Colonic mucosa (tissue), 4 donors: ENCODE measurements at regions not wholly inside any gene's neighbourhood (a gene's known extent, or its start where the extent isn't known, plus 50 kb on each side); places are given as distances from the start of the nearest gene placed in this dataset.
"Not testable (repeated sequence)": the region's sequence is repeated elsewhere in the genome, so short reads cannot be mapped to it uniquely, and the experiment has no call there.

Source experiments
- DNase-seq: peaks from one replicate; pipeline ENCODE4 v3.0.0-alpha.2; 2020
- H3K27ac ChIP-seq: fragments of 200-600 bp; one replicate; pipeline ENCODE4 v1.8.0; 2021
- H3K27me3 ChIP-seq: fragments of 200-600 bp; one replicate; pipeline ENCODE4 v1.8.0; 2021
- H3K36me3 ChIP-seq: fragments of 200-600 bp; one replicate; pipeline ENCODE4 v1.8.0; 2021
- H3K4me1 ChIP-seq: fragments of 200-600 bp; one replicate; pipeline ENCODE4 v1.8.0; 2021; ENCODE audit warnings: mild to moderate bottlenecking
- H3K4me3 ChIP-seq: fragments of 200-600 bp; one replicate; pipeline ENCODE4 v1.8.0; 2021
- H3K9ac ChIP-seq, 2 donors: one replicate each; pipeline ENCODE4 v1.7.0; 2013; ENCODE audit warnings: control low read depth in 2 of 2, low read depth in 2 of 2, low read length in 2 of 2
- H3K9me3 ChIP-seq: fragments of 200-600 bp; one replicate; pipeline ENCODE4 v1.8.0; 2021
- CTCF ChIP-seq: fragments of 200-600 bp; IDR thresholded peaks from one replicate; pipeline ENCODE4 v1.8.0; 2022; ENCODE audit warnings: antibody characterized with exemption, mild to moderate bottlenecking
- intact Hi-C: fragments of 100-400 bp; cut with DNase I; formaldehyde crosslinking; loops from one replicate; pipeline ENCODE4 v1.14.1; 2022
- donor health status: healthy.
- donor health status: DM: no; HTN: no; CAD: no.
- donor health status: DM: no; HTN: no; CAD: no.

GRCh38 chr6:79373880-79374279 is 139.4 kb upstream of the HMGN3 start:
- Histone ChIP-seq H3K4me1 (no peaks in the 10 kb centered on the region), H3K27me3 (no peaks in the 10 kb centered on the region), H3K36me3 (no peaks in the 10 kb centered on the region), H3K4me3 (no peak overlapping the region), H3K9me3 (no peaks in the 10 kb centered on the region), H3K27ac (no peak overlapping the region), H3K9ac (no peak overlapping the region)
- DNase-seq = no peak
- no peak for TF ChIP-seq CTCF
- intact Hi-C loops = no loop called here

GRCh38 chr6:79373246-79373645 is 138.8 kb upstream of the HMGN3 start:
- no peak for DNase-seq
- no peak overlapping the region for H3K4me3 ChIP-seq
- no peak overlapping the region for H3K9ac ChIP-seq
- H3K4me1 ChIP-seq = no peaks in the 10 kb centered on the region
- intact Hi-C loops = no loop called here
- H3K36me3 ChIP-seq = no peaks in the 10 kb centered on the region
- no peaks in the 10 kb centered on the region for H3K9me3 ChIP-seq
- no peak overlapping the region for H3K27ac ChIP-seq
- TF ChIP-seq CTCF = no peak
- H3K27me3 ChIP-seq = no peaks in the 10 kb centered on the region

- H3K9ac ChIP-seq = no peak overlapping the region
- no peaks in the 10 kb centered on the region for H3K36me3 ChIP-seq
- no peak overlapping the region for H3K27ac ChIP-seq
- no peaks in the 10 kb centered on the region for H3K27me3 ChIP-seq
- TF ChIP-seq CTCF = no peak
- intact Hi-C loops = no loop called here
- H3K9me3 ChIP-seq = no peaks in the 10 kb centered on the region
- H3K4me3 ChIP-seq = no peak overlapping the region
- no peak for DNase-seq
- H3K4me1 ChIP-seq = no peaks in the 10 kb centered on the region
Measured at GRCh38 chr6:79372757-79373156, 138.3 kb upstream of the HMGN3 start.

- H3K27ac ChIP-seq = no peak overlapping the region
- H3K9ac ChIP-seq = no peak overlapping the region
- intact Hi-C loops = no loop called here
- TF ChIP-seq CTCF = no peak
- H3K4me3 ChIP-seq = no peak overlapping the region
- H3K36me3 ChIP-seq = no peaks in the 10 kb centered on the region
- no peaks in the 10 kb centered on the region for H3K27me3 ChIP-seq
- no peak for DNase-seq
- no peaks in the 10 kb centered on the region for H3K4me1 ChIP-seq
- H3K9me3 ChIP-seq = no peaks in the 10 kb centered on the region
Measured at GRCh38 chr6:79369026-79369425, 134.5 kb upstream of the HMGN3 start.

- H3K9ac ChIP-seq, H3K36me3 ChIP-seq, DNase-seq, intact Hi-C loops, H3K27ac ChIP-seq, H3K4me1 ChIP-seq, H3K4me3 ChIP-seq, H3K9me3 ChIP-seq, H3K27me3 ChIP-seq: not testable (repeated sequence)
Measured at GRCh38 chr6:79363441-79363840, 129.0 kb upstream of the HMGN3 start.

GRCh38 chr6:79361074-79361473 is 126.6 kb upstream of the HMGN3 start:
- H3K27ac ChIP-seq, H3K9me3 ChIP-seq, intact Hi-C loops: not testable (repeated sequence)

GRCh38 chr6:79353226-79353625 is 118.7 kb upstream of the HMGN3 start:
- no peak for DNase-seq
- no peaks in the 10 kb centered on the region for H3K27me3 ChIP-seq
- H3K4me1 ChIP-seq = no peaks in the 10 kb centered on the region
- no peak for TF ChIP-seq CTCF
- no peaks in the 10 kb centered on the region for H3K9me3 ChIP-seq
- no peak overlapping the region for H3K27ac ChIP-seq
- intact Hi-C loops = no loop called here
- no peaks in the 10 kb centered on the region for H3K36me3 ChIP-seq
- H3K9ac ChIP-seq = no peak overlapping the region
- H3K4me3 ChIP-seq = no peak overlapping the region

More at GRCh38 chr6:79361074-79361473, 126.6 kb upstream of the HMGN3 start:
- H3K4me1 ChIP-seq, H3K9ac ChIP-seq, H3K36me3 ChIP-seq, DNase-seq, H3K4me3 ChIP-seq, H3K27me3 ChIP-seq: not testable (repeated sequence)
